Thymus (tissue), 11 donors: ENCODE measurements at regions not wholly inside any gene's neighbourhood (a gene's known extent, or its start where the extent isn't known, plus 50 kb on each side); places are given as distances from the start of the nearest gene placed in this dataset.

Experiments
- DNase-seq, 9 donors: peaks; one replicate each; pipeline ENCODE4 v3.0.0-alpha.2; 2013; ENCODE audit warnings: low spot score in 9 of 9, low read depth in 6 of 9, missing footprints in 1 of 9
- H3K27ac ChIP-seq, 2 donors: one replicate each; pipeline ENCODE4 v1.5.1; 2013; ENCODE audit warnings: control low read depth in 1 of 2, low read depth in 1 of 2, low read length in 1 of 2, mild to moderate bottlenecking in 1 of 2, moderate library complexity in 1 of 2
- H3K27me3 ChIP-seq, 2 donors: one replicate each; pipeline ENCODE4 v1.5.1; 2013; ENCODE audit warnings: low read length in 1 of 2; ENCODE audit not compliant: control insufficient read depth in 2 of 2, insufficient read depth in 1 of 2
- H3K36me3 ChIP-seq, 2 donors: one replicate each; pipeline ENCODE4 v1.5.1; 2013; ENCODE audit warnings: low read length in 1 of 2, mild to moderate bottlenecking in 1 of 2, moderate library complexity in 1 of 2; ENCODE audit not compliant: control insufficient read depth in 2 of 2, insufficient read depth in 2 of 2
- H3K4me1 ChIP-seq, 2 donors: one replicate each; pipeline ENCODE4 v1.5.1; 2013; ENCODE audit warnings: low read length in 2 of 2; ENCODE audit not compliant: control insufficient read depth in 2 of 2, insufficient read depth in 2 of 2
- H3K4me3 ChIP-seq, 2 donors: one replicate each; pipeline ENCODE4 v1.5.1; 2013; ENCODE audit warnings: low read length in 2 of 2, control low read depth in 1 of 2, mild to moderate bottlenecking in 1 of 2
- H3K9me3 ChIP-seq, 2 donors: one replicate each; pipeline ENCODE4 v1.5.1; 2013; ENCODE audit warnings: low read length in 1 of 2, mild to moderate bottlenecking in 1 of 2; ENCODE audit not compliant: control insufficient read depth in 2 of 2, insufficient read depth in 1 of 2
- whole genome bisulfite sequencing: extraction: QIAGEN DNeasy Blood & Tissue Kit; methylation state at CpG from one replicate; pipeline ENCODE4 v1.1.7; 2013; 5-methylcytosine and 5-hydroxymethylcytosine counted together
- donor health status: healthy.

DNA sequence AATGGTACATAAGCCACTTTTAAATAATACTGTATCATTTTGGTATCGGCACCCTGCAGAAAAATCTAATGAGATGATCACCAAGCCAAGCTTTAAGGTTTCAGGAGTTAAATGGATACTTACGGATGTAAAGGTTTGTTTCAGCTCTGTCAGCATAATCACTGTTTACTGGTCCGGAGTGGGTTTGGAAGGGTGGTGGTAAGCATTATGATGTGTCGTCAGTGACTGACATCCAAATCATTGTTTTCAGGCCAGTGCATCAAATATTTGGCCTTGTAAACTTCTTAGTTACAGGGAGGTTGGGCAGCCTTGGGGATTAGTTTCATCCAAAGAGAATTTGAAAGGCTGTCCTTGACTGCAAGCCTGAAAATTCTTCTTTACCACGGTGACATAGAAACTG lies 50.0 kb upstream of the ATL2 start:
- peaks cover 0 to 14% of the 10 kb centered on the region in 2 donors for H3K4me1 ChIP-seq
- no peaks in the 10 kb centered on the region for H3K36me3 ChIP-seq
- no peaks in the 10 kb centered on the region for H3K27me3 ChIP-seq
- no peaks in the 10 kb centered on the region for H3K9me3 ChIP-seq
- no peak overlapping the region for H3K4me3 ChIP-seq
- no peak overlapping the region for H3K27ac ChIP-seq
- no peak for DNase-seq
- 97% methylated on average over 5 of the region's 5 CpGs for WGBS
